Lower leg skin (tissue), 4 donors: ENCODE measurements at regions not wholly inside any gene's neighbourhood (a gene's known extent, or its start where the extent isn't known, plus 50 kb on each side); places are given as distances from the start of the nearest gene placed in this dataset.

Source experiments
- DNase-seq, 2 donors: peaks; one replicate each; pipeline ENCODE4 v3.0.0-alpha.2; 2019; ENCODE audit warnings: low spot score in 2 of 2
- H3K4me3 ChIP-seq: fragments of 200-600 bp; sonication (generic); 2 replicates; pipeline ENCODE4 v1.5.1; 2017; ENCODE audit warnings: mild to moderate bottlenecking, low read depth; ENCODE audit not compliant: poor library complexity, severe bottlenecking
- POLR2A ChIP-seq, 2 donors: fragments of 450-650 bp; IDR thresholded peaks; one replicate each; pipeline ENCODE4 v1.6.1; 2016 to 2017; ENCODE audit warnings: antibody characterized with exemption in 2 of 2, mild to moderate bottlenecking in 1 of 2, moderate library complexity in 1 of 2
- WGBS, 2 donors: methylation state at CpG; one replicate each; pipeline ENCODE4 v1.1.5; 2018; 5-methylcytosine and 5-hydroxymethylcytosine counted together
- intact Hi-C: fragments of 100-400 bp; cut with DNase I; formaldehyde crosslinking; loops from one replicate; pipeline ENCODE4 v1.15.0; 2023; ENCODE audit warnings: low total_unique reads
- TF ChIP-seq, protein P1 (sequence below), 3 donors: fragments of 450-650 bp; IDR thresholded peaks; one replicate each; pipeline ENCODE4 v1.5.1; 2016; ENCODE audit warnings: antibody characterized with exemption in 3 of 3, mild to moderate bottlenecking in 3 of 3, moderate library complexity in 2 of 3

DNA sequence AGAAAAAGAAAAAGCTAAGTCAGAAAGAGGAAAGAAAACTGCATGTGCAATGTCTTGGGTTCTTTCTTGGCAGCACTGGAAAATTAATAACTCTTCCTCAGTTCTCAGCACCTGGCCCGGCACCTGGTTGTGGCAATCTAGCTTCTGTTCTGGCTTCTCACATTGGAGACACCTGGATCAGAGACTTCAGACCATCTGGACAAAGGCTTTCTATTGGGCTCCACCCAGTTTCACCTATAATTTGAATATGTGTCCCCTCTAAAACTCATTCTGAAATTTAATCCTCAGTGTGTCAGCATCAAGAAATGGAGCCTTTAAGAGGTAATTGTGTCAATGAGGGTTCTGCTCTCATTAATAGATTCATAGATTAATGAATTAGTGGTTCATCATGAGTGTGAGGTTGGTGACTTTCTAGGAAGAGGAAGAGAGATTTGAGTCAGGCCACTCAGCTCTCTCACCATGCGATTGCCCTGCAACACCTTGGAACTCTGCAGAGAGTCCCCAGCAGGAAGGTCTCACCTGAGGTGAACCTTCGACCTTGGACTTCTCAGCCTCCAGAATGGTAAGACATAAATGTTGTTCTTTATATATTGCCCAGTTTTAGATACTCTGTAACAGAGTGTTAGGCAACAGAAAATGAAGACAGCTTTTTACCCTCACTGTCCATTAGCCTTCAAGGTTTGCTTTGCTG, 679.9 kb downstream of the NTRK3 start:
- DNase-seq, result no peak
- 64 to 88% methylated on average over 3 of the region's 3 CpGs for WGBS, 2 donors
- TF ChIP-seq, protein P1, sequence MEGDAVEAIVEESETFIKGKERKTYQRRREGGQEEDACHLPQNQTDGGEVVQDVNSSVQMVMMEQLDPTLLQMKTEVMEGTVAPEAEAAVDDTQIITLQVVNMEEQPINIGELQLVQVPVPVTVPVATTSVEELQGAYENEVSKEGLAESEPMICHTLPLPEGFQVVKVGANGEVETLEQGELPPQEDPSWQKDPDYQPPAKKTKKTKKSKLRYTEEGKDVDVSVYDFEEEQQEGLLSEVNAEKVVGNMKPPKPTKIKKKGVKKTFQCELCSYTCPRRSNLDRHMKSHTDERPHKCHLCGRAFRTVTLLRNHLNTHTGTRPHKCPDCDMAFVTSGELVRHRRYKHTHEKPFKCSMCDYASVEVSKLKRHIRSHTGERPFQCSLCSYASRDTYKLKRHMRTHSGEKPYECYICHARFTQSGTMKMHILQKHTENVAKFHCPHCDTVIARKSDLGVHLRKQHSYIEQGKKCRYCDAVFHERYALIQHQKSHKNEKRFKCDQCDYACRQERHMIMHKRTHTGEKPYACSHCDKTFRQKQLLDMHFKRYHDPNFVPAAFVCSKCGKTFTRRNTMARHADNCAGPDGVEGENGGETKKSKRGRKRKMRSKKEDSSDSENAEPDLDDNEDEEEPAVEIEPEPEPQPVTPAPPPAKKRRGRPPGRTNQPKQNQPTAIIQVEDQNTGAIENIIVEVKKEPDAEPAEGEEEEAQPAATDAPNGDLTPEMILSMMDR (IDR thresholded peaks at IDR 0.05), result no peak
- no peak for TF ChIP-seq POLR2A (IDR thresholded peaks at IDR 0.05)
- H3K4me3 ChIP-seq, result no peak overlapping the region
- intact Hi-C loops, result no loop called here

DNA sequence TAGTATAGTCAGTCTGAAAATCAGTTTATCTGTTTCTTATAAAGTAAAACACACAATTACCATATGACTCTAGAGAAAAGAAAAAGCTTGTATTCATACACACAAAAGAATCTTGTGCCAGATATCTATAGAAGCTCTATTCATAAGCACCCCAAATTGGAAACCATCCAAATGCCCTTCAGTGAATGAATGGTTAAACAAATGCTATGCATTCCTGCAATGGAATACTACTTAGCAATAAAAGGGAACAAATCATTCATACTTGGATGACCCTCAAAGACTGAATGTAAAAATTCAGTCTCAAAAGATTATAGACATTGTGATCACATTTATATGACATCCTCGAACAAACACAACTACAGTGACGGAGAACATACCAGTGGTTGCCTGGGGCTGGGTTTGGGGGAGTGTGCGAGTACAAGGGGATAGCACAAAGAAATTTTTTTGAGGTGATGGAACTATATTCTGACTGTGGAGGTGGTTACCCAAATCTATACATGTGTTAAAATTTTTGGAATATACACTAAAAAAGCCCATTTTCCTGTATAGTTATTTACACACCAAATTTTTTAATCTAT, 680.6 kb downstream of the NTRK3 start:
- WGBS, 2 donors, result 70 to 76% methylated on average over 3 of the region's 3 CpGs
- no peak overlapping the region for H3K4me3 ChIP-seq
- no peak for DNase-seq
- no peak for TF ChIP-seq POLR2A (IDR thresholded peaks at IDR 0.05)
- TF ChIP-seq, protein P1 (IDR thresholded peaks at IDR 0.05), result no peak
- intact Hi-C loops, result no loop called here

DNA sequence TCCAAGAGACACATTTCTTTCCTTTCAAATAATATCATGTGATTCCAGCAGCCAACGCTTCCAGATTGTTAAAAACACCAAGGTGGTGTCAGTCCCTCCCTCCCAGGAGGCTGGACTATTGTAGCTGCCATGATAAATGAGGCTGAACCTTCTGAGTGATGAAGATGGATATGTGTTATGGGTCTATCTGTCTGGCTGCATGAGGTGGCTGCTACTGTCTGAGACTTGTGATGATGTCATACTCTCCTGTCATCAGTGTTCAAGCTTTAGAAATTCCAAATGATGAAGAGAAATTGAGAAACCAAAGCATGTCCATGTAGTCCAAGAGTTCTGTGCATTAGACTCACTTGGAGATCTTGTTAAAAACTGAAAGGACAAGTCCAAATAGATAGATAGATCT, 683.0 kb downstream of the NTRK3 start:
- DNase-seq, result no peak
- 34 to 72% methylated on average over 1 of the region's 1 CpG for WGBS, 2 donors
- intact Hi-C loops, result no loop called here
- no peak overlapping the region for H3K4me3 ChIP-seq
- TF ChIP-seq POLR2A (IDR thresholded peaks at IDR 0.05), result no peak
- TF ChIP-seq, protein P1 (IDR thresholded peaks at IDR 0.05), result no peak

DNA sequence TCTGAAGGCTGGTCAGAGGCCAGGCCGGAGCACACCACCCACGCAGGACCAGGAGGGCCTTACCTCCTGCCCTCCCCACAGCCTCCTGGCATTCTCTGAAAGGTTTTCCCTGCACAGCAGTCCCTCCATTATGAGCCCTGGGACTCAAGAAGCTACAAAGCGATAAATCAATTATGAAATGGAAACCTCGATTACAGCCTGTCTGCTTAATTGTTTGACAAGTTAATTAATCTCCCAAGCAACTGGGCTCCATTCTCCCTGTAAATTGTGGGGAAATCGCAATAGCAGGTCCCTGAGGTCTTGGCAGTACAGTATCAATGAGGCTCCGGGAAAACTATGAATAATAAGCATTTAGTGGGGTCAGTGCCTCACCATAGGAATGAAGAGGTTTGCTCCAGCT, 683.5 kb downstream of the NTRK3 start:
- intact Hi-C loops, result no loop called here
- H3K4me3 ChIP-seq, result no peak overlapping the region
- 65 to 73% methylated on average over 6 of the region's 6 CpGs for WGBS, 2 donors
- DNase-seq, result no peak
- TF ChIP-seq, protein P1 (IDR thresholded peaks at IDR 0.05), result no peak
- no peak for TF ChIP-seq POLR2A (IDR thresholded peaks at IDR 0.05)

DNA sequence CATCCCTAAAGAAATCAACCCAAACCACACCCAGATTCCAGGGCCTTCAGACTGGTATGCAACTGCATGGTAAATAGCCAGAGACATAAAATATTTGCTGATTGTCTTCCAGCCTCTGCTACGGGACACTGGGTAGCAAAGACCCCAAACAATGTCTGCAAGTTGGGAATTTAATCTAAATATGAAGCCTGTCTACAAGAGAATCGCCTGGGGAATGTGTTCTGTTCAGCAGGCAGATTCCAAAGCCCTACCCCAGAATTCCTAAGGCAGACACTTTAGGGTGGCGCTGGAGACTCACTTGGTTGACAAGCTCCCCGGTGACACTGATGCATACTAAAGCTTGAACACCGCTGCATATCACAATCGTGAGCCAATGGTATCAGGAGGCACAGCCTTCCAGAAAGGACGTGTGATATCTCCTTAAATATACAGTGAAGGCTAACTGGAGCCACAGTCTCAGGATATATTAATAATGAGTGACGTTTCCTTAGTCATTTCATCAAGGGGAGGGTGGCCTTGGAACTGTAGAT, 684.1 kb downstream of the NTRK3 start:
- DNase-seq, result no peak
- 70 to 77% methylated on average over 8 of the region's 8 CpGs for WGBS, 2 donors
- intact Hi-C loops, result no loop called here
- no peak overlapping the region for H3K4me3 ChIP-seq
- TF ChIP-seq POLR2A (IDR thresholded peaks at IDR 0.05), result no peak
- TF ChIP-seq, protein P1 (IDR thresholded peaks at IDR 0.05), result no peak
